Gastroesophageal sphincter (tissue), 3 donors: ENCODE measurements at regions not wholly inside any gene's neighbourhood (a gene's known extent, or its start where the extent isn't known, plus 50 kb on each side); places are given as distances from the start of the nearest gene placed in this dataset.

Experiments
- POLR2A ChIP-seq, 2 donors: fragments of 450-650 bp; IDR thresholded peaks; one replicate each; pipeline ENCODE4 v1.6.1; 2017; ENCODE audit warnings: antibody characterized with exemption in 2 of 2, mild to moderate bottlenecking in 2 of 2, moderate library complexity in 1 of 2
- TF ChIP-seq, protein P1 (sequence below), 4 experiments: fragments of 200-600 bp in 2 of 4; fragments of 450-650 bp in 2 of 4; sonication (generic) in 1 of 4; IDR thresholded peaks; one replicate each; pipeline ENCODE4 v1.5.1; 2017 to 2019; ENCODE audit warnings: antibody characterized with exemption in 4 of 4, mild to moderate bottlenecking in 2 of 4, moderate library complexity in 2 of 4

DNA sequence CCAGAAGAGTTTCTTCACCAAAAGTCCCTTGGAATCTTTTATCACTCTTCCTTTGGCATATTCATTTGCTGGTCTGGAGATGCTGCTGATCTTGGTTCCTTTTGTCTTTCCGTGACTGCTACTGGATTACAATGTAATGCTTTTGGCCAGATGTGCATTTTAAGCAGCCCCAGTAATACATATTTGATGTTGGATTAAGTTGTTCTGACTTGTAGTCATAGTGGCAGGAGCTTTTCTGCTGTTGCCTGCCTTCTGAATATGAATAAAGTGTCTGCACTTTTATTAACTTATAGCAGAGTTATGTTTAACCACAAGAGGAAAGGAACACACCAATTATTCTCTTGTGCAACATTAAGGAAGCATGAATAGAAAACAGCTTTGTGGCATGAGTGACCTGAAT lies 360.0 kb upstream of the DDI1 start:
- no peak for TF ChIP-seq POLR2A (IDR thresholded peaks at IDR 0.05)
- TF ChIP-seq, protein P1, sequence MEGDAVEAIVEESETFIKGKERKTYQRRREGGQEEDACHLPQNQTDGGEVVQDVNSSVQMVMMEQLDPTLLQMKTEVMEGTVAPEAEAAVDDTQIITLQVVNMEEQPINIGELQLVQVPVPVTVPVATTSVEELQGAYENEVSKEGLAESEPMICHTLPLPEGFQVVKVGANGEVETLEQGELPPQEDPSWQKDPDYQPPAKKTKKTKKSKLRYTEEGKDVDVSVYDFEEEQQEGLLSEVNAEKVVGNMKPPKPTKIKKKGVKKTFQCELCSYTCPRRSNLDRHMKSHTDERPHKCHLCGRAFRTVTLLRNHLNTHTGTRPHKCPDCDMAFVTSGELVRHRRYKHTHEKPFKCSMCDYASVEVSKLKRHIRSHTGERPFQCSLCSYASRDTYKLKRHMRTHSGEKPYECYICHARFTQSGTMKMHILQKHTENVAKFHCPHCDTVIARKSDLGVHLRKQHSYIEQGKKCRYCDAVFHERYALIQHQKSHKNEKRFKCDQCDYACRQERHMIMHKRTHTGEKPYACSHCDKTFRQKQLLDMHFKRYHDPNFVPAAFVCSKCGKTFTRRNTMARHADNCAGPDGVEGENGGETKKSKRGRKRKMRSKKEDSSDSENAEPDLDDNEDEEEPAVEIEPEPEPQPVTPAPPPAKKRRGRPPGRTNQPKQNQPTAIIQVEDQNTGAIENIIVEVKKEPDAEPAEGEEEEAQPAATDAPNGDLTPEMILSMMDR (IDR thresholded peaks at IDR 0.05), result no peak
